ENCODE measurements at regions not wholly inside any gene's neighbourhood (a gene's known extent, or its start where the extent isn't known, plus 50 kb on each side); places are given as distances from the start of the nearest gene placed in this dataset.

- no peak overlapping the region for H3K4me2 ChIP-seq (ENCODE audit: low read depth, low read length)
- dilution Hi-C loops (cut with HindIII; ENCODE audit: low sequenced_read_pairs, unreplicated experiment) (no loop called here), intact Hi-C loops (cut with micrococcal nuclease) (no loop called here), in situ Hi-C loops (cut with MboI; ENCODE audit: low sequenced_read_pairs) (no loop called here)
- POLR2A ChIA-PET (ENCODE audit: unreplicated experiment), result no interaction called here
- H4K20me1 ChIP-seq (ENCODE audit: insufficient read depth, low read length), result no peaks in the 10 kb centered on the region
- H3K36me3 ChIP-seq (ENCODE audit: control insufficient read depth, insufficient read depth, low read length), result no peaks in the 10 kb centered on the region
- H3K79me1 ChIP-seq (ENCODE audit: low read depth in 1 of 2, low read length in 2 of 2), result no peaks in the 10 kb centered on the region
- no peak overlapping the region for H3K9ac ChIP-seq (ENCODE audit: low read depth, low read length)
- no peak overlapping the region for H2BK20ac ChIP-seq (ENCODE audit: low read depth, low read length)
- H2BK5ac ChIP-seq (ENCODE audit: low read depth, low read length, poor library complexity, severe bottlenecking), result no peak overlapping the region
- H3K18ac ChIP-seq (ENCODE audit: low read depth, low read length), result no peak overlapping the region
- H2AFZ ChIP-seq (replicated peaks; ENCODE audit: low read length, poor library complexity), result no peak overlapping the region
- no peak overlapping the region for H3K56ac ChIP-seq (ENCODE audit: extremely low read depth, insufficient read depth, low read length)
- no peak for DNase-seq
- no peak overlapping the region for H2BK120ac ChIP-seq (ENCODE audit: low read depth, low read length)
- no peaks in the 10 kb centered on the region for H3K4me1 ChIP-seq (ENCODE audit: control insufficient read depth, insufficient read depth, low read length)
- CTCF ChIA-PET, result no interaction called here
- BruUV-seq (replicated peaks), result no TSS peak
- H3K27ac ChIP-seq (ENCODE audit: insufficient read depth, low read length), result no peak overlapping the region
- no peak overlapping the region for H4K91ac ChIP-seq (ENCODE audit: insufficient read depth, low read depth, low read length)
- no peak for ATAC-seq (ENCODE audit: low read depth)
- no peak overlapping the region for H4K5ac ChIP-seq (ENCODE audit: low read depth, low read length)
- no peak overlapping the region for H2AK9ac ChIP-seq (replicated peaks; ENCODE audit: low read depth, low read length, poor library complexity)
- no peaks in the 10 kb centered on the region for H3K27me3 ChIP-seq (ENCODE audit: control insufficient read depth, insufficient read depth, low read length)
- H3K4ac ChIP-seq (ENCODE audit: low read depth, low read length), result no peak overlapping the region
- no peak overlapping the region for H3K4me3 ChIP-seq (ENCODE audit: insufficient read depth, low read depth, low read length)
- TF ChIP-seq CEBPB (IDR thresholded peaks at IDR 0.05; ENCODE audit: low read depth, low read length) (no peak), USF2 (IDR thresholded peaks at IDR 0.05; ENCODE audit: low read depth, low read length) (no peak), RCOR1 (IDR thresholded peaks at IDR 0.05; ENCODE audit: insufficient replicate concordance, low read length) (no peak), MAFK (IDR thresholded peaks at IDR 0.05; ENCODE audit: low read depth, low read length) (no peak), POLR2A (IDR thresholded peaks at IDR 0.05; ENCODE audit: low read depth, low read length) (no peak), FOS (IDR thresholded peaks at IDR 0.05; ENCODE audit: low read depth, low read length) (no peak), MXI1 (IDR thresholded peaks at IDR 0.05; ENCODE audit: borderline replicate concordance, low read depth, low read length) (no peak)
- WGBS, 2 experiments (ENCODE audit: extremely low coverage in 2 of 2, insufficient read length in 1 of 2), result no CpG with 5 or more reads among the region's 1 CpG
- no peak overlapping the region for H3K23ac ChIP-seq (ENCODE audit: low read depth, low read length)
- H3K9me1 ChIP-seq (ENCODE audit: insufficient read depth, low read length), result no peaks in the 10 kb centered on the region
- no peak overlapping the region for H2AK5ac ChIP-seq (ENCODE audit: low read depth, low read length)
- no peak overlapping the region for H2BK15ac ChIP-seq (ENCODE audit: low read depth, low read length)
- no peak overlapping the region for H4K8ac ChIP-seq (ENCODE audit: low read depth in 2 of 2, low read length in 2 of 2)
- no peaks in the 10 kb centered on the region for H3K9me3 ChIP-seq (ENCODE audit: control insufficient read depth, insufficient read depth, low read length)
- H3K14ac ChIP-seq (replicated peaks; ENCODE audit: low read depth, low read length), result no peak overlapping the region
Observed at GRCh38 chrX:33285550-33285949, 74.2 kb upstream of the DMD start.
